Epidermal melanocyte (primary cell): ENCODE measurements at regions not wholly inside any gene's neighbourhood (a gene's known extent, or its start where the extent isn't known, plus 50 kb on each side); places are given as distances from the start of the nearest gene placed in this dataset.

Source experiments
- DNase-seq: peaks from one replicate; pipeline ENCODE4 v3.0.0; 2011; ENCODE audit warnings: low spot score; ENCODE audit not compliant: insufficient read length

GRCh38 chr2:38450509-38450908 lies 73.4 kb upstream of the ATL2 start:
- DNase-seq = no peak

GRCh38 chr2:38448692-38449410 lies 71.8 kb upstream of the ATL2 start:
- no peak for DNase-seq

- DNase-seq = no peak
These were observed 70.0 kb upstream of the ATL2 start for GRCh38 chr2:38446906-38447561.

- DNase-seq = no peak
These were observed 69.3 kb upstream of the ATL2 start for GRCh38 chr2:38446418-38446817.

GRCh38 chr2:38444247-38444646 lies 67.2 kb upstream of the ATL2 start:
- no peak for DNase-seq

GRCh38 chr2:38442643-38443541 lies 65.8 kb upstream of the ATL2 start:
- no peak for DNase-seq

GRCh38 chr2:38441346-38441745 lies 64.3 kb upstream of the ATL2 start:
- no peak for DNase-seq

GRCh38 chr2:38440655-38441054 lies 63.6 kb upstream of the ATL2 start:
- no peak for DNase-seq

- DNase-seq = no peak
These were observed 62.8 kb upstream of the ATL2 start for GRCh38 chr2:38439863-38440262.

GRCh38 chr2:38438883-38439612 lies 62.0 kb upstream of the ATL2 start:
- DNase-seq = no peak

GRCh38 chr2:38438133-38438882 lies 61.2 kb upstream of the ATL2 start:
- DNase-seq = no peak

- no peak for DNase-seq
These were observed 59.2 kb upstream of the ATL2 start for GRCh38 chr2:38436227-38436664.

GRCh38 chr2:38435775-38436174 lies 58.7 kb upstream of the ATL2 start:
- DNase-seq = no peak

GRCh38 chr2:38434595-38434994 lies 57.5 kb upstream of the ATL2 start:
- no peak for DNase-seq

GRCh38 chr2:38433607-38433975 lies 56.5 kb upstream of the ATL2 start:
- no peak for DNase-seq

- DNase-seq = no peak
These were observed 55.9 kb upstream of the ATL2 start for GRCh38 chr2:38432820-38433606.

GRCh38 chr2:38430597-38431207 lies 53.6 kb upstream of the ATL2 start:
- no peak for DNase-seq

- no peak for DNase-seq
These were observed 53.1 kb upstream of the ATL2 start for GRCh38 chr2:38430196-38430595.

GRCh38 chr2:38427936-38428335 lies 50.9 kb upstream of the ATL2 start:
- DNase-seq = no peak

- DNase-seq = no peak
These were observed 50.0 kb upstream of the ATL2 start for GRCh38 chr2:38427054-38427453.
